VCaP (cell line): ENCODE measurements at regions not wholly inside any gene's neighbourhood (a gene's known extent, or its start where the extent isn't known, plus 50 kb on each side); places are given as distances from the start of the nearest gene placed in this dataset.

Source experiments
- H3K27ac ChIP-seq: fragments of 450-650 bp; 2 replicates; pipeline ENCODE4 v1.5.1; 2017
- TF ChIP-seq, protein P1 (sequence below): fragments of 450-650 bp; conservative IDR thresholded peaks from 2 replicates; pipeline ENCODE4 v1.5.1; 2017; ENCODE audit warnings: mild to moderate bottlenecking, moderate library complexity

DNA sequence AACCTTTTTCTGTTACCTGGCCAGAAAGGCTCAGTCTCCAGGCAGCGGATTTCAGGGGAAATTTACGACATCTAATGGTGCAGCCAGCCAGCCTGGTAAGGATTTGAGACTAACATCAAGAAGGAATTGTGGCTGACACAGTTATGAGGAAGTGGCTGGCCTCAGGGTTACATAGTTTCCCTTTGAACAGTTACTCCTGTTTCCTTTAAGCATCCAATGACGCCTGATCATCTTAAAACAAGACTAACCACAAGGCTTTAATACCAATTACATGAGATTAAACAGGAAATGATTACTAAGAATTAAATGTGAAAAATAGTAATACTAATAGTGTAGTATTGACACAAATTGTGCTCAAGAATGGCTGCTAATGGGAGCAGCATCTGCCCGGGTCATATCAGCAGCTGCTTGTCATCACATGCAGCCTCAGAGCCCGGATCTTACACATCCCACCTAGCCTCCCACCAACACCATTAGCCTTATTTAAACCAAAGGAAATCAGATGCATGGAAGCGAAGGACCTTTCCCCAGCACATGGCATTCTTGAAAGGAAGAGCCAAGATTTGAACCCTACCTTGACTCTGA is 431.8 kb downstream of the PMP22 start:
- TF ChIP-seq, protein P1, sequence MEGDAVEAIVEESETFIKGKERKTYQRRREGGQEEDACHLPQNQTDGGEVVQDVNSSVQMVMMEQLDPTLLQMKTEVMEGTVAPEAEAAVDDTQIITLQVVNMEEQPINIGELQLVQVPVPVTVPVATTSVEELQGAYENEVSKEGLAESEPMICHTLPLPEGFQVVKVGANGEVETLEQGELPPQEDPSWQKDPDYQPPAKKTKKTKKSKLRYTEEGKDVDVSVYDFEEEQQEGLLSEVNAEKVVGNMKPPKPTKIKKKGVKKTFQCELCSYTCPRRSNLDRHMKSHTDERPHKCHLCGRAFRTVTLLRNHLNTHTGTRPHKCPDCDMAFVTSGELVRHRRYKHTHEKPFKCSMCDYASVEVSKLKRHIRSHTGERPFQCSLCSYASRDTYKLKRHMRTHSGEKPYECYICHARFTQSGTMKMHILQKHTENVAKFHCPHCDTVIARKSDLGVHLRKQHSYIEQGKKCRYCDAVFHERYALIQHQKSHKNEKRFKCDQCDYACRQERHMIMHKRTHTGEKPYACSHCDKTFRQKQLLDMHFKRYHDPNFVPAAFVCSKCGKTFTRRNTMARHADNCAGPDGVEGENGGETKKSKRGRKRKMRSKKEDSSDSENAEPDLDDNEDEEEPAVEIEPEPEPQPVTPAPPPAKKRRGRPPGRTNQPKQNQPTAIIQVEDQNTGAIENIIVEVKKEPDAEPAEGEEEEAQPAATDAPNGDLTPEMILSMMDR, result no peak
- no peak overlapping the region for H3K27ac ChIP-seq

DNA sequence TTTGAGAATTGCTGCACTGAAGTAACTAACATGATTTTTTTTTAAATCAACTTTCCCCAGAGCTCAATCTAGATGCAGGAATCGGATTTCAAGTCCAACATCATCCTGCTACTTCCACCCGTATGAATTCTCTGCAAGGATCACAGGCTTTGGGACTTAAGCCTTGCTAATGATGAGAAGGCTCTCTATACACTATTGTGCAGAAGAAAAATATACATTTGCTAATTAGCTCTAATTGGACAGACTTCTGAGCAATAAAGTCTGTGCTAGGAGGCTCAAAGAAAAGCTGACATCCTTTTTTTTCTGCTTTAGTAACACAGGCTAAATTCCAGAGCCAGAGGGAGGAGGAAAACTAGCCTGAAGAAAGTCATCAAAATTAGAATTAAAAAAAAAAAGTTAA is 433.6 kb downstream of the PMP22 start:
- H3K27ac ChIP-seq, result no peak overlapping the region
- TF ChIP-seq, protein P1, result no peak

DNA sequence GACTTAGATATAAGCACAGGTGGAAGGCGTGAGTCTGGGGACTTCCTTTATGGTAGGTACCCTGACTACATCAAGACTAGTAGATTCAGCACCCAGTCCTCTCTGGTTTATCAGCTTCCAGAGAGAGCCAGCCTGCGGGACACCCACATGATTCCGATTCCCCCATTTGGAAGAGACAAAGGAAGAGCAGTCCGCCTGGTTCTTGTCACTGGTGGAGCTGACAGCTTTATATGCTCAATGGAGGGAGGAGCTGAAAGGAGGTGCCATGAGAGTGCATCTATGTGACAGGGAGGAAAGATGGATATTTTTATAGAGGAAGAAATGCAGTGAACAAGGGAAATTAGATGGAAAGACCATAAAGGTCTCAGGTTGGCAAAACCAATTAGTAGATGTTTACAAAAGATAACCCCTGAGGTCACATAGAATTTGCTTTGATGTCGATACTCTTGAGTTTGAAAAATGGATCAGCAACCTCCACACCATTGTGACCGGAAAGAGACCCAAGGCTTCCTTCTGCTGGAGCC is 437.7 kb downstream of the PMP22 start:
- H3K27ac ChIP-seq, result no peak overlapping the region
- TF ChIP-seq, protein P1, result no peak

DNA sequence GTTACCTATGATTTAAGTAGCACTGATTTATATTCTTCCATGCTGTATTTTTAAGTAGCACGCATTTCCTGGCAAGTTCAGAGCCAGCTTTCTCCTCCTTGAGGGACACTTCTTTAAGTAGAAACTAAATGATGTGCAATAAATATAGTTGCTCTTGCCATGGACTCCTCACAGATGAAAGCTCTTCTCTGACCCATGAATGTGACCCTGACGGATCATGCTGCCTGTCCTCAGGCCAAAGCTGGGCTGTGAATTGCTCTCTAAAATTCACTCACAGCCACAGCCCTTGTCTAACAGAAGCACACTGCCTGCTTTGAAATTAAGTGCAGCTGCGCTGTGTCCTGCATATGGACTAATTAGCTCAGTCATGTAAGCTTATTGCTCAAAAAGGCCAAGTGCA is 438.8 kb downstream of the PMP22 start:
- TF ChIP-seq, protein P1, result no peak
- H3K27ac ChIP-seq, result no peak overlapping the region

DNA sequence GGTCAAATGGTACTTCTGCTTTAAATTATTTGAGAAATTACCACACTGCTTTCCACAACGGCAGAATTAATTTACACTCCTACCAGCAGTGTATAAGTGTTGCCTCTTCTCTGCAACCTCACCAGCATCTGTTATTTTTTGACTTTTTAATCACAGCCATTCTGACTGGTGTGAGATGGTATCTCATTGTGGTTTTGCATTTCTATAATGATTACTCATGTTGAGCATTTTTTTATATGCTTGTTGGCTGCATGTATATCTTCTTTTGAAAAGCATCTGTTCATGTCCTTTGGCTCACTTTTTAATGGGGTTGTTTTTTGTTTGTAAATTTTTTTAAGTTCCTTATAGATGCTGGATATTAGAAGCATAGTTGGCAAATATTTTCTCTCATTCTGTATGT is 446.7 kb downstream of the PMP22 start:
- TF ChIP-seq, protein P1, result no peak
- no peak overlapping the region for H3K27ac ChIP-seq

DNA sequence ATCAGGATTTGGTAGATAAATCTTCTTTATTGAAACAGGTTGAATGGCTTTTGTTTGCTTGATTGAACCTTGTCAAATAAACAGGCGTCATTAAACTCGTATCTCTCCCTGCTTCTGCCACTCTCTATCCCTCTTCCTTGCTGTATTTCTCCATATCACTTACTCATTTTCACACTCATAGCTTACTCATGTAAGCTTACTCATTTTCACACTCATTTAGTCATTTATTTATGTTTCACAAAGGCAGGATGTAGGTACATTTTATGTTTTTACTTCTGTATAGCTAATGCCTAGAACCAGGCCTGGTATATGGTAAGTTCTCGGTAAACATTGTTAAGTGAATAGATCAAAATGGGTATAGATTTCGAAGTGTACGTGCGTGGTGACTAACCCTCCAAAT is 450.0 kb downstream of the PMP22 start:
- TF ChIP-seq, protein P1, result no peak
- H3K27ac ChIP-seq, result no peak overlapping the region

DNA sequence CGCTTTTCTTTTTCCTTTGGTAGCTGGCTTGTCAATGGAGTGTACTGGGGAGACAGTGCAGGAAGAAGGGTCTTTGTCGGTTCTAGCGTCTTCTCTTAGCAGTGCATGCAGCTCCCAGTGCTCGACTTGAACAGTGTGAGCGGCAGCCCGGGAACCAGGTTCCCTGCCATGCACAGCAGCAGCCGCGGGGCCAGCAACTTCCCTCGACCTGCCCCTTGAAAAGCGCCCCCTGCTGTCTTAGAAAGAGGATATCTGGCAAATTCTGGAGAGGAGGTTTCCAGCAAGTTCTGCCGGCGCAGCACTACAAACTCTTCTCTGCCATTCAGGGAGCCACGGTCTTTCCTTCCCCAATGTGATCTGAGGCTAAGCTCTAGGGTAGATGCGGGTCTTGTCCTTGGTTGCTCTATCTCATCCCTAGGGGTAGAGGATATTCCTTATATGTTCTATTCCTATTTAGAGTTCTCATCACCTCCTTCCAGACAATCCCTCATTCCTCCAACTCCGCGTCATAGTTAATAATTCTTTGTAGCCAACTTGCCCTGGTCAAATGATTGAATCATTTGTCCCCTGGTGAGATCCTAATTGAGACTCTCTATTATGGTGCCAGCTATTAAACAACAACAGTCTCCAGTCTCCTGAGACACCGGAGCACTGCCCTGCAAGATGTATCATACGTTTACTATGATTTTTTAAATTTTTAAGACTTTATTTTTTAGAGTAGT is 451.3 kb downstream of the PMP22 start:
- TF ChIP-seq, protein P1, result no peak

More for the DNA sequence above, 451.3 kb downstream of the PMP22 start:
- no peak overlapping the region for H3K27ac ChIP-seq
